K562 (cell line): ENCODE measurements at regions not wholly inside any gene's neighbourhood (a gene's known extent, or its start where the extent isn't known, plus 50 kb on each side); places are given as distances from the start of the nearest gene placed in this dataset.

Source experiments
- ATAC-seq: fragments of 200-7000 bp; cut with Tn5 transposase; 3 replicates; pipeline ENCODE4 v1.9.1; 2020; ENCODE audit warnings: moderate library complexity
- BruUV-seq: library from RNA; stranded (reverse); fragments of 400-500 nt; replicated peaks from 2 replicates; lab custom pipeline; 2021; lab: Mats Ljungman, UMichigan
- CTCF ChIA-PET: fragments of 300-600 bp; formaldehyde crosslinking; extraction: SDS; loops from one replicate; lab custom pipeline; 2021; ENCODE audit warnings: low intra/inter-chr PET ratio; lab: Yijun Ruan, JAX
- POLR2A ChIA-PET: fragments of 300-600, 350-650 bp; sonication (Branson Sonifier 250); formaldehyde crosslinking; extraction: SDS; loops from one replicate; lab custom pipeline; 2021; ENCODE audit warnings: antibody characterized with exemption, inconsistent platforms; lab: Yijun Ruan, JAX
- DNase-seq, 4 experiments: peaks; one replicate each; pipeline versions ENCODE4 v3.0.0 to v3.0.0-alpha.2; 2011 to 2018; ENCODE audit warnings: low spot score in 3 of 4, mixed read lengths in 3 of 4; ENCODE audit errors: extremely low read depth in 1 of 4
- FAIRE-seq: peaks from 2 replicates; lab custom pipeline; 2011; peaks lifted over from hg19 to GRCh38; lab: Jason Lieb, UNC
- H2AFZ ChIP-seq: 2 replicates; pipeline ENCODE4 v1.6.0; 2011; ENCODE audit warnings: low read depth, low read length, control low read depth, inconsistent platforms
- H3K27ac ChIP-seq: fragments of 200-600 bp; 3 replicates; pipeline ENCODE4 v1.8.0; 2011; ENCODE audit warnings: low read depth, mild to moderate bottlenecking, control low read depth, inconsistent platforms, low read length, moderate library complexity, mixed read lengths; ENCODE audit errors: extremely low read depth
- H3K27me3 ChIP-seq, 2 experiments: fragments of 300-600 bp in 1 of 2; 2 replicates in 1 of 2; 3 replicates in 1 of 2; pipeline versions ENCODE4 v1.6.0 to v1.8.0; 2011; ENCODE audit warnings: inconsistent platforms in 2 of 2, low read length in 2 of 2, mild to moderate bottlenecking in 1 of 2, mixed read lengths in 1 of 2, moderate library complexity in 1 of 2; ENCODE audit not compliant: control insufficient read depth in 2 of 2, insufficient read depth in 2 of 2
- H3K36me3 ChIP-seq: fragments of 300-600 bp; 3 replicates; pipeline ENCODE4 v1.8.0; 2011; ENCODE audit warnings: mild to moderate bottlenecking, low read length, inconsistent platforms; ENCODE audit not compliant: control insufficient read depth, insufficient read depth
- H3K4me1 ChIP-seq, 2 experiments: fragments of 200-600 bp in 1 of 2; replicated peaks in 1 of 2; 2 replicates in 1 of 2; 3 replicates in 1 of 2; pipeline versions ENCODE4 v1.5.1 to v1.8.0; 2011; ENCODE audit warnings: inconsistent platforms in 2 of 2, low read length in 2 of 2, mild to moderate bottlenecking in 1 of 2, mixed read lengths in 1 of 2, moderate library complexity in 1 of 2; ENCODE audit not compliant: control insufficient read depth in 2 of 2, insufficient read depth in 2 of 2
- H3K4me2 ChIP-seq: 2 replicates; pipeline ENCODE4 v1.6.1; 2011; ENCODE audit warnings: low read length, control low read depth, inconsistent platforms, mixed read lengths; ENCODE audit not compliant: insufficient read depth
- H3K4me3 ChIP-seq: fragments of 200-600 bp; sonication (generic), shearing (Covaris generic); 2 replicates; pipeline ENCODE4 v1.5.1; 2016; ENCODE audit warnings: control low read depth, inconsistent platforms
- H3K79me2 ChIP-seq: fragments of 200-600 bp; 3 replicates; pipeline ENCODE4 v1.8.0; 2011; ENCODE audit warnings: low read length, inconsistent platforms; ENCODE audit not compliant: control insufficient read depth, insufficient read depth
- H3K9ac ChIP-seq, 2 experiments: 2 replicates each; pipeline versions ENCODE4 v1.6.0 to v1.6.1; 2011; ENCODE audit warnings: low read depth in 2 of 2, low read length in 2 of 2, control low read depth in 1 of 2, inconsistent platforms in 1 of 2, mild to moderate bottlenecking in 1 of 2, mixed read lengths in 1 of 2; ENCODE audit not compliant: insufficient read depth in 1 of 2
- H3K9me1 ChIP-seq: one replicate; pipeline ENCODE4 v1.6.0; 2011; ENCODE audit warnings: inconsistent platforms, mild to moderate bottlenecking, low read length, moderate library complexity; ENCODE audit not compliant: control insufficient read depth, insufficient read depth
- H3K9me3 ChIP-seq: replicated peaks from 2 replicates; pipeline ENCODE4 v1.5.1; 2011; ENCODE audit warnings: low read depth, low read length, inconsistent platforms; ENCODE audit not compliant: control insufficient read depth, insufficient read depth
- H4K20me1 ChIP-seq: replicated peaks from 2 replicates; pipeline ENCODE4 v1.6.1; 2011; ENCODE audit warnings: low read length, inconsistent platforms, mixed read lengths; ENCODE audit not compliant: control insufficient read depth, insufficient read depth
- CREBBP ChIP-seq: IDR thresholded peaks from one replicate; pipeline ENCODE4 v1.6.1; 2012; ENCODE audit warnings: low read depth, mild to moderate bottlenecking, control low read depth, inconsistent platforms, low read length
- CREM ChIP-seq: IDR thresholded peaks from 2 replicates; pipeline ENCODE4 v1.6.1; 2014; ENCODE audit warnings: antibody characterized with exemption, low read depth
- ETV1 ChIP-seq: fragments of 450-650 bp; conservative IDR thresholded peaks from 2 replicates; pipeline ENCODE4 v1.6.1; 2016; ENCODE audit warnings: missing genetic modification characterization, control low read depth, low read depth, missing compliant biosample characterization
- IRF2 ChIP-seq: sonication (generic); formaldehyde crosslinking; IDR thresholded peaks from 2 replicates; pipeline ENCODE4 v1.8.1; 2022; ENCODE audit warnings: mild to moderate bottlenecking, missing genetic modification reagents
- U2AF1 ChIP-seq: fragments of 200-400 bp; formaldehyde crosslinking; optimal IDR thresholded peaks from 2 replicates; pipeline ENCODE3; 2017; ENCODE audit warnings: mild to moderate bottlenecking, low read depth, low read length, moderate library complexity
- ZNF23 ChIP-seq: fragments of 250-450 bp; sonication (Bioruptor Pico); IDR thresholded peaks from 2 replicates; pipeline ENCODE4 v1.4.0; 2020; ENCODE audit warnings: mild to moderate bottlenecking
- ZNF232 ChIP-seq: sonication (generic); formaldehyde crosslinking; IDR thresholded peaks from 2 replicates; pipeline ENCODE4 v1.8.0; 2022; ENCODE audit warnings: mild to moderate bottlenecking, missing genetic modification reagents
- ZNF3 ChIP-seq: fragments of 250-450 bp; sonication (Bioruptor Pico); IDR thresholded peaks from 2 replicates; pipeline ENCODE4 v1.5.0; 2021; ENCODE audit warnings: mild to moderate bottlenecking, moderate library complexity
- ZNF316 ChIP-seq: fragments of 450-650 bp; IDR thresholded peaks from 2 replicates; pipeline ENCODE4 v1.6.1; 2016
- ZNF589 ChIP-seq: fragments of 200-800 bp; sonication (Bioruptor generic); IDR thresholded peaks from 2 replicates; pipeline ENCODE4 v1.6.1; 2016; ENCODE audit warnings: low read depth, missing genetic modification characterization, missing compliant biosample characterization
- ZNF699 ChIP-seq: fragments of 250-450 bp; sonication (Bioruptor Pico); IDR thresholded peaks from 2 replicates; pipeline ENCODE4 v1.8.0; 2021; ENCODE audit warnings: mild to moderate bottlenecking, moderate library complexity; ENCODE audit not compliant: insufficient replicate concordance
- ZNF766 ChIP-seq: fragments of 200-800 bp; sonication (Bioruptor generic); conservative IDR thresholded peaks from 2 replicates; pipeline ENCODE4 v1.6.1; 2016; ENCODE audit warnings: missing genetic modification characterization, missing compliant biosample characterization
- ZNF785 ChIP-seq: fragments of 250-450 bp; sonication (Bioruptor Pico); IDR thresholded peaks from 2 replicates; pipeline ENCODE4 v1.4.0; 2020; ENCODE audit warnings: mild to moderate bottlenecking
- WGBS: fragments of 100-300 bp; shearing (Covaris generic); methylation state at CpG from one replicate; pipeline ENCODE4 v1.1.6; 2016; ENCODE audit warnings: low coverage, mixed read lengths; ENCODE audit not compliant: insufficient coverage; ENCODE audit errors: missing lambda C conversion rate; 5-methylcytosine and 5-hydroxymethylcytosine counted together
- in situ Hi-C: fragments of 300-500 bp; cut with MboI; formaldehyde crosslinking; loops from 4 replicates; pipeline ENCODE4 v1.15.0; 2018; ENCODE audit warnings: inconsistent platforms, mixed read lengths
- intact Hi-C: fragments of 100-400 bp; cut with micrococcal nuclease; formaldehyde crosslinking; loops from 2 replicates; pipeline ENCODE4 v1.14.2; 2022
- TF ChIP-seq, protein P1 (sequence below), 2 experiments: fragments of 450-650 bp; conservative IDR thresholded peaks; 2 replicates each; pipeline ENCODE4 v1.6.1; 2017; ENCODE audit warnings: mild to moderate bottlenecking in 2 of 2, moderate library complexity in 2 of 2
- TF ChIP-seq, protein P2 (sequence below): fragments of 450-650 bp; IDR thresholded peaks from 2 replicates; pipeline ENCODE4 v1.6.1; 2016; ENCODE audit warnings: low read depth

DNA sequence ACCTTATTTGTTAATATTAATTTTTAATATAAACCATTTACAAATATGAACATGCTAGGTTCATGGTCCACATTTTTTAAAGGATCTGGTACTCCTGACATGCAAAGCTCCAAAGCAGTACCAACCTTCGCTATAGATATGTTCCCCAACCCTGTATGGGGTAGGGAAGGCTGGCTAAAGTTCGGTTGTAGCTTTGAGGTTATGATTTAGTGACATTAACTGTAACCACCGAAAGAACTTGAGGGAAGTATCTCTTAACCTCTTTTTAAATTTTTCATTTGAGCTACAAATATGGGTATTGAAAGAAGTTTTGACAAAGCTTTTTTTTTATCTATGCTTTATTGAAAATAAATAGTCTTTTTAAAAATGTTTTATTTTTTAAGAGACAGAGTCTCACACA is 115.5 kb downstream of the DYRK2 start:
- no peaks in the 10 kb centered on the region for H3K4me1 ChIP-seq
- H3K27ac ChIP-seq, result no peak overlapping the region
- WGBS, result 0% methylated on average over 3 of the region's 3 CpGs
- no peaks in the 10 kb centered on the region for H3K36me3 ChIP-seq
- FAIRE-seq, result no peak
- intact Hi-C loops, result no loop called here
- no TSS peak for BruUV-seq
- H3K27me3 ChIP-seq, result peaks cover 3 to 8% of the 10 kb centered on the region in 2 experiments; a peak in 3 of 5 replicates
- H3K4me2 ChIP-seq, result no peak overlapping the region
- H2AFZ ChIP-seq, result no peak overlapping the region
- CTCF ChIA-PET, result no interaction called here
- H4K20me1 ChIP-seq, result no peaks in the 10 kb centered on the region
- POLR2A ChIA-PET, result interaction anchor here (0.9 kb wide), 1 partner anchor 21 kb away, joined by 3 read pairs; no protein-coding TSS in a partner anchor
- ATAC-seq, result no peak
- no peaks in the 10 kb centered on the region for H3K79me2 ChIP-seq
- H3K4me3 ChIP-seq, result no peak overlapping the region
- H3K9me3 ChIP-seq, result no peaks in the 10 kb centered on the region
- DNase-seq, result no peak
- H3K9ac ChIP-seq, result no peak overlapping the region
- H3K9me1 ChIP-seq, result no peaks in the 10 kb centered on the region
- in situ Hi-C loops, result no loop called here
- TF ChIP-seq IRF2 (CRISPR knock-in tag), result no peak
- no peak for TF ChIP-seq ZNF699 (CRISPR knock-in tag)
- TF ChIP-seq ZNF23, result no peak
- no peak for TF ChIP-seq ZNF232 (CRISPR knock-in tag)
- TF ChIP-seq, protein P1, sequence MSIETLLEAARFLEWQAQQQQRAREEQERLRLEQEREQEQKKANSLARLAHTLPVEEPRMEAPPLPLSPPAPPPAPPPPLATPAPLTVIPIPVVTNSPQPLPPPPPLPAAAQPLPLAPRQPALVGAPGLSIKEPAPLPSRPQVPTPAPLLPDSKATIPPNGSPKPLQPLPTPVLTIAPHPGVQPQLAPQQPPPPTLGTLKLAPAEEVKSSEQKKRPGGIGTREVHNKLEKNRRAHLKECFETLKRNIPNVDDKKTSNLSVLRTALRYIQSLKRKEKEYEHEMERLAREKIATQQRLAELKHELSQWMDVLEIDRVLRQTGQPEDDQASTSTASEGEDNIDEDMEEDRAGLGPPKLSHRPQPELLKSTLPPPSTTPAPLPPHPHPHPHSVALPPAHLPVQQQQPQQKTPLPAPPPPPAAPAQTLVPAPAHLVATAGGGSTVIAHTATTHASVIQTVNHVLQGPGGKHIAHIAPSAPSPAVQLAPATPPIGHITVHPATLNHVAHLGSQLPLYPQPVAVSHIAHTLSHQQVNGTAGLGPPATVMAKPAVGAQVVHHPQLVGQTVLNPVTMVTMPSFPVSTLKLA (conservative IDR thresholded peaks at IDR 0.05), result no peak
- no peak for TF ChIP-seq CREBBP
- TF ChIP-seq ETV1 (tag), result no peak
- TF ChIP-seq CREM, result no peak
- no peak for TF ChIP-seq U2AF1
- no peak for TF ChIP-seq ZNF766
- no peak for TF ChIP-seq ZNF785 (CRISPR knock-in tag)
- TF ChIP-seq ZNF589 (CRISPR knock-in tag), result no peak
- TF ChIP-seq ZNF316, result no peak
- TF ChIP-seq, protein P2, sequence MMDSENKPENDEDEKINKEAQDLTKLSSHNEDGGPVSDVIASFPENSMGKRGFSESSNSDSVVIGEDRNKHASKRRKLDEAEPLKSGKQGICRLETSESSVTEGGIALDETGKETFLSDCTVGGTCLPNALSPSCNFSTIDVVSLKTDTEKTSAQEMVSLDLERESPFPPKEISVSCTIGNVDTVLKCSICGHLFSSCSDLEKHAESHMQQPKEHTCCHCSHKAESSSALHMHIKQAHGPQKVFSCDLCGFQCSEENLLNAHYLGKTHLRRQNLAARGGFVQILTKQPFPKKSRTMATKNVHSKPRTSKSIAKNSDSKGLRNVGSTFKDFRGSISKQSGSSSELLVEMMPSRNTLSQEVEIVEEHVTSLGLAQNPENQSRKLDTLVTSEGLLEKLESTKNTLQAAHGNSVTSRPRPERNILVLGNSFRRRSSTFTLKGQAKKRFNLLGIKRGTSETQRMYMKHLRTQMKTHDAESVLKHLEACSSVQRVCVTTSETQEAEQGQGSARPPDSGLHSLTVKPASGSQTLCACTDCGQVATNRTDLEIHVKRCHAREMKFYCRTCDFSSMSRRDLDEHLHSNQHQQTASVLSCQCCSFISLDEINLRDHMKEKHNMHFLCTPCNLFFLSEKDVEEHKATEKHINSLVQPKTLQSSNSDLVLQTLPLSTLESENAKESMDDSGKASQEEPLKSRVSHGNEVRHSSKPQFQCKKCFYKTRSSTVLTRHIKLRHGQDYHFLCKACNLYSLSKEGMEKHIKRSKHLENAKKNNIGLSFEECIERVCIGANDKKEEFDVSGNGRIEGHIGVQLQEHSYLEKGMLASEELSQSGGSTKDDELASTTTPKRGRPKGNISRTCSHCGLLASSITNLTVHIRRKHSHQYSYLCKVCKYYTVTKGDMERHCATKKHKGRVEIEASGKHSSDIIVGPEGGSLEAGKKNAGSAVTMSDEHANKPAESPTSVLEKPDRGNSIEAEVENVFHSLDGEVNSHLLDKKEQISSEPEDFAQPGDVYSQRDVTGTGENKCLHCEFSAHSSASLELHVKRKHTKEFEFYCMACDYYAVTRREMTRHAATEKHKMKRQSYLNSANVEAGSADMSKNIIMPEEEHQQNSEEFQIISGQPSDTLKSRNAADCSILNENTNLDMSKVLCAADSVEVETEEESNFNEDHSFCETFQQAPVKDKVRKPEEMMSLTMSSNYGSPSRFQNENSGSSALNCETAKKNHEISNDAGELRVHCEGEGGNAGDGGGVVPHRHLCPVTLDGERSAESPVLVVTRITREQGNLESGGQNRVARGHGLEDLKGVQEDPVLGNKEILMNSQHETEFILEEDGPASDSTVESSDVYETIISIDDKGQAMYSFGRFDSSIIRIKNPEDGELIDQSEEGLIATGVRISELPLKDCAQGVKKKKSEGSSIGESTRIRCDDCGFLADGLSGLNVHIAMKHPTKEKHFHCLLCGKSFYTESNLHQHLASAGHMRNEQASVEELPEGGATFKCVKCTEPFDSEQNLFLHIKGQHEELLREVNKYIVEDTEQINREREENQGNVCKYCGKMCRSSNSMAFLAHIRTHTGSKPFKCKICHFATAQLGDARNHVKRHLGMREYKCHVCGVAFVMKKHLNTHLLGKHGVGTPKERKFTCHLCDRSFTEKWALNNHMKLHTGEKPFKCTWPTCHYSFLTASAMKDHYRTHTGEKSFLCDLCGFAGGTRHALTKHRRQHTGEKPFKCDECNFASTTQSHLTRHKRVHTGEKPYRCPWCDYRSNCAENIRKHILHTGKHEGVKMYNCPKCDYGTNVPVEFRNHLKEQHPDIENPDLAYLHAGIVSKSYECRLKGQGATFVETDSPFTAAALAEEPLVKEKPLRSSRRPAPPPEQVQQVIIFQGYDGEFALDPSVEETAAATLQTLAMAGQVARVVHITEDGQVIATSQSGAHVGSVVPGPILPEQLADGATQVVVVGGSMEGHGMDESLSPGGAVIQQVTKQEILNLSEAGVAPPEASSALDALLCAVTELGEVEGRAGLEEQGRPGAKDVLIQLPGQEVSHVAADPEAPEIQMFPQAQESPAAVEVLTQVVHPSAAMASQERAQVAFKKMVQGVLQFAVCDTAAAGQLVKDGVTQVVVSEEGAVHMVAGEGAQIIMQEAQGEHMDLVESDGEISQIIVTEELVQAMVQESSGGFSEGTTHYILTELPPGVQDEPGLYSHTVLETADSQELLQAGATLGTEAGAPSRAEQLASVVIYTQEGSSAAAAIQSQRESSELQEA, result no peak
- no peak for TF ChIP-seq ZNF3 (CRISPR knock-in tag)
